NCI-H2196 (cell line): ENCODE measurements at regions not wholly inside any gene's neighbourhood (a gene's known extent, or its start where the extent isn't known, plus 50 kb on each side); places are given as distances from the start of the nearest gene placed in this dataset.

Source experiments
- DNase-seq: peaks from one replicate; lab custom pipeline; 2025; ENCODE audit not compliant: unreplicated experiment; lab: John Stamatoyannopoulos, UW

DNA sequence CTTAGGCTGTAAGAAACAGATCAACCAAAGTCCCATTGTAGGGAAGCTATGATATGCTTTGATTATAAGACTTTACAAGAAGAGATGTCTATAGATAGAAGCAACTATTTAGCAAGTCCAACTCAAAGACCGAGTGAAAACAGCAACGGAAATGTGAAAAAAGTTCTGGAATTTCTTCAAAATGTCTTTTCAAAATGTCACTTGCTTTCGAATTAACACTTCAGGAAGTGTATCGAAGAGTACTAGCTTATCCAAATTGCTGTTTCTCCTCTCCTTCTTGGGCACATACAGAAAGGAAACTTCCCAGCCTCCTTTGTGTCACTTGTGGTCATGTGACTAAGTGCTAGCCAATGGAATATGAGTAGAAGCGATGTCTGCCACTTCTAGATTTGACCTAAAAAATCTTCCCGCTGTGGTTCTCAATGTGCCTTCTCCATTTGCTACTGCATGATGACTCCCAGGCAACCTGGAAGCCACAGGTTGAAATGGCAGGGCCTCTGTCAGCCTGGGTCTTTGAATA, 89.9 kb downstream of the TSEN15 start:
- DNase-seq: no peak

DNA sequence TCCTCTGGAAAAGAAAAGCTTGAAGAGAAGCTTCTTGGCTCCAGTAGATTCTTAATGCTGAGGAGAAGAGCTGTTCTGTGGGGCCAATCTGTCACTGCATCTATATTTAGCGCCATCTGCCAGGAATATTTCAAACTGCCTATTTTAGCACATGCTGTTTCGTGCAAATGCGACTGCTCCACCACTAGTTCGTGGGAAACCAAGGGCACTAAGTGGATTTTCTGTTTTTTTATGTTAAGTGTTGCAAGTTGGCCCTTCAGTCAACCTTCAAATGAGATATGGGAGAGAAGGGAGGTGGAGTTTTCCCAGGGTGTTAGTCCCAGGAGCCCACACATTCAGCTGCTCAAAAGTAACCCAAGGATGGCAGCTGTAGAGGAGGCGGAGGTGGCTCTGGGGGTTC, 91.9 kb downstream of the TSEN15 start:
- DNase-seq: no peak

DNA sequence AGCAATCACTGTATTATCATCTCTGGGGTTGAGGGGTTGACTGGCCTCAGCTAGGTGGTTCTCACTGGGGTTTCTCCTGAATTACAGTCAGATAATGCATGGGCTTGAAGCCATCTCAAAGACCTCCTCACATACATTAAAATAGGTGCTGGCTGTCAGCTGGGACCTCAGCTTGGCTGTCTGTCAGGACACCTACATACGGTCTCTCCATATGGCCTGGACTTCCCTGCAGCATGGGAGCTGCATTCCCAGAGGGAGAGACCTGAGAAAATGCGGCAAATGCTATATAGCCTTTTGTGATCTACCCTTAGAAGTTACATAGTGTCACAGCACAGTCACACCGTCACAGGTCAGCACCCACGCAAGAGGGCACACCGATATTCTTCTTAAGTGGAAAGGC, 93.6 kb downstream of the TSEN15 start:
- no peak for DNase-seq

DNA sequence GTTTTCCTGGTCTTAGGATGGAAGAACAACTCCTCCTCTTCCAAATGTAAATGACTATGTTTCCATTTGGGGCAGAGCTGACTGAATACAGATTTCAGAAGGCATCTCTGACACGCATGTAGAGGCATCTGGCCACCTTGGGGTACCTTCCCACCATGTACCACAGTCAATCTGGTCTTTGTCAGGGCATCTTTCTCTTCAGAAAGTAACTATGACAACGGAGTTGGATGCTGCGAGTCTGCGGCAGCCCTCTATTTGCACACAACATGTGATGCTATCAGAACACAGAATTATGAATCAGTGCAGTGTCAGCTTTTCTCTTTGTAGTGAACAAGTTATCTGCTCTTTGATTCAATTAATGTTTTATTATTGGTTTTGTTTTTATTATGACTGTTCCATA, 94.7 kb downstream of the TSEN15 start:
- no peak for DNase-seq

DNA sequence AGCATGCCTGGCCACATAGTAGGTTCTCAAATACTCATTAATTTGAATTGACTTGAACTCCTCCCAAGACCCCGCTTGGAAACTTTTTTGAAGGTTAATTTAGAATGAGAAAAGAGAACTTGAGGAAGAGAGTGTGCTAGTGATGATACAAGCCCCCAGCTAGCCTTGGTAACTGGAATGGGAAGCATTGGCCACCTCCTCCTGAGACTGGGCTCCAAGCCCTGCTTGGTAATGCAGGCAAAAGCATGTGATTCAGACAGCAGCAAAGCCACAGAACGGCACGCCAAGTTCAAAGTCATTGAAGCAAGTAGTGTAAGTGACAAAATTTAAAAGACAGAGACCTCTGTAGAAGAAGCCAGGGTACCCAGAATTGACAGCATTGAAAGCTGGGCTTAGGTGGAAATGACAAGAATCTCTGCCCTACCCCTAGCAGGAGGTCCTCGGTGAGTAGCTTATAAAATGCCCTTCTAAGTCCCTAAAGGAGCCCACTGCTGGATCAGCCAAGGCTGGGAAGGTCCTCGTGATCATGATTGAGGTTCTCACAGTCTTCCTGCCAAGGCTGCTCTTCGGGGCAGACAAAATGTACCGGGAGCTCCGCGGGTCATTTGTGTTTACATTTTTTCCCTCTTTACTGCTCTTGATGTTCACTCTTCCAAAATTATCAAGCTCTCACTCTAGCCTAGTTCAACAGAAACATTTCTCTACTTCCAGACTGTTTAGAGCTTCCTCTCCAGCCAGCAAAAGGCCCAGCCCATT, 99.4 kb downstream of the TSEN15 start:
- DNase-seq: no peak

DNA sequence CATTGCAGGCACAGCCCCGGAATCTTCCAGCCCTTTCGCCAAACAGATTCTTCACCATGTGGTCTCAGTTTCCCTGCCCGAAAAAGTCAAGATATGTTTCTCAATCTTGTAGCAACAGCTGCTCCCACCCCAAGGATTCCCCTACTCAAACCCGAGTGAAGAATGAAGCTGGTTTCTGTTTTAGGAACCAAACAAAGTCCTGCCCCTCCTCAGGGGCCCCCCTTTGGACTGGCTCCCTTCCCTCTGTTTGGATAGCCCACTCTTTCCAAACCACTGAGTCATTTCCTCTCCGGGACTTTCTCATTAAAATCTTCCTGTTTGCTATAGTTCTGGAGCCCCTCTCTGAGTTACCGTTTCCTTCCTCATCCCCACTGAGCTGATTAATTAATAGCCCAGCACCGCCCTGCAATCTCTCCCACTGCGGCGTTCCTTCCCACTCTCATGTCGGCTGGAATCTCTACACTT, 100.9 kb downstream of the TSEN15 start:
- DNase-seq: no peak

DNA sequence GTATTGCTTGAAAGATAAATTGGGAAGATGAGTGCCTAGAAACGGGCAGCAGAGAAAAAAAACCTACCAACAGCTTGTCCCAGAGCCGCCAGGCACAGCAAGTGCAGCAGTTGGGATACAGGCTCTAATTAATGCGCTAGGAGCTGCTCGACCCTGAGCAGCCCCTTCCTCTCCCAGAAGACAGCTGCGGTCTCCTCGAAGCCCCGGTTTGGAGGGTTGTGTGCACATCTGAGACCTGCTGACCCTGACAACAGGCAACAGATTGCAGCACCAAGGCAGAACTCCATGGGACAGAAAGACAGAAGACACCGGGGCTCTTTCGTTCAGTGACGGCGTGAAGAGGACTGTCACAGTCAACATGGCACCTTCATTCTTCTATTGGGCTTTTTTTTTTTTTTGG, 101.4 kb downstream of the TSEN15 start:
- DNase-seq: no peak

DNA sequence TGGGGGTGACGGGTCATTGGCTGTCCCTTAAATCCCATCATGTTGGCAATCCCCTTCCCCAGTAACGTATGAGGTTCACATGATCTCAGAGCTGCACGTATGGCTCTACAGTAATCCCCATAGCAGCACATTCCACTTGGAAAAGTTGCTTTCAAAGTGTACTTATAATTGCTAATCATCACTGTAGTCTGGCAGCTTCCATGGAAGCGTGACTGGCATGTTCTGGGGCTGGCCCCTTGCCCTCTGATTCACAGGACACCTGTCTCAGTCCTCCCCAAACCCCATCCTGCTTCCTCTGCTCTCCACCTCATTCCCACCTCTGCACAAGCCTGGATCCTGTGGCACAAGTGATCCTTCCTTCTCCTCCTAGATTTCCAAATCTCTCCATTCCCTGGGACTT, 102.2 kb downstream of the TSEN15 start:
- no peak for DNase-seq

DNA sequence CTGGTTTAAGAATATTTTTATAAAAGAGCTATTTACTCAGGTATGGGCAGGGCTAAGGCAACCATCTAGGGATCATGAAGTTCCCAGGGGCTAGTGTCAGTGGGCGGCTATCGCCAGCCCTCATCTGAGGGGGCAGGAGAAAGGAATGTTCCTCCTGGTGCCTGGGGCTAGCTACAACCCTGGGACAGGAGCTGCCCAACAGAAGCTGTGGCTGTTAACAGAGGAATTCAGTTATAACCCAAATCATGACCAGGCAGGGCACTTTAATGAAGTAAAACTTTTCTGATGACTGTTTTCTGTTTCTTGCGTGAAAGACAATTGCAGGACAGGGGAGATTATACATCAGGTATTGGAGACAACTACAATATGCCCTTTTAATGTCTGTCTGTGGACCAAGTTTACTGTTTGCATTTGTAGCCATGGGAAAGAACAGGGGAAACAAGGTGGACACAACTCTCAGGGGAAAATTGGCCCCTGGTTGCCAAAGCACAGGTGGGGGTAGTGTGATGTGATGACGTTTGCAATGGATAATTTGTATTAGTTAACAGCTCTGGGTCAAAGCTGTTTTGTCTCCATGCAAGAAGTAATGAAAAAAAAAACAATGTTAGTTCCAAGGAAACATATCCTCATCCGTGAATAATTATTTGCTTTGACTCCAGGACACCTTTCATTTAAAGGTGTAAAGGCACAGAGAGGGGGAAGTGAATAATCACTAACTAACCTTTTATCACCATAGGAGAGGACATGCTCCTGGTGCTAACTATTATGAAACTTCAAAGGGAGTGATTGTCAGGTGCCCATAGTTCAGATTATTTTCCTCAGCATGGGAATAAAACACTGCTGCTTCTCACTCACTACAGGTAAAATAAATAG, 105.2 kb downstream of the TSEN15 start:
- DNase-seq: no peak

DNA sequence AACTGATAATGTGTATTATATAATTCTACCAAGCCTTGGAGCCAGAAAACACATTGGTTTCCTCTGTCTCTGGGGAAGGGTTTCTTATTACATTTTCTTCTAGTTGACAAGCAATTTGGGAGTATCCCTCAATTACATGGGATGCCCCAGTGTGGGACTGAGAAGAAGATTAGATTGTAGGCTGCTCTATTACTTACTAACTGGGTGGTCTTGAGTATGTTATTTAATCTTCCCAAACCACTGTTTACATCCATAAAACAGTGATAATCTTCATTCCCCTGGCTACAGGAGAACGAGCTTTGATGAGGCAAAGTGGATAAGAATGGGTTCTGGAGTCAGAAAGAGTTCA, 105.8 kb downstream of the TSEN15 start:
- DNase-seq: no peak

DNA sequence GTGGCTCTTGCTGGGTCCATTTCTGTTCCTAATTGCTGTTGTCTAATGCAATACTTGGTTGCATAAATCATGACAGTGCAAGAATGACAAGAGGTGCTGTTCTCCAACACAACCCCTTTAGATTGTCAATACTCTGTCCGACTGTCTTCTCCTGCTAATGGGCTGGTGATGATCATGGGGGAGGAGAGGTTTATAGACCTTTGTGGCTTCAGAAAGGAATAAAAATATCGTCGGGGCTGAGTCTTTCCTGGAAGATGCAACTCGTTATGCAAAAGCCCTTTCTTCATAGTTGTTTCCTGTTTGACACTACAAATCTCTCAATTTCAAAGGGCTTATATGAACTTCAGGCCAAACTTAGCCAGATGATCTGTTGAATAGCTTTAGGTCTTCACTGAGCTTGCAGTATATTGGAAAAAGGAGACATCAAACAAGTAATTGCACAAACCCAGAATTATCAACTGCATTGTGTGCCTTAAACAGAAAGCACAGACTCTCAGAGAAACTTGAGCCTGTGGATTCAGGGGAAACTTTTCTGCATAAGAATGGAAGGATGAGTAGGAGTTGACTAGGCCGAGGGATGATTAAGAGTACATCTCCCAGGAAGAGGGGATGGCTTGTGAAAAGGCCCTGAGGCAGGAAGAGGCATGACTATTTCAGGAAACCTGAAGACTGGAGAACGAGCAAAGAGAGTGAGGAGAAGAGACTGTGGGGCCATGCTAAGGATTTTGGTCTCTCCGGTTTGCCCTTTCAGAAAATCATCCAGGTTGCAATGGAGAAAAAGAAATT, 107.6 kb downstream of the TSEN15 start:
- DNase-seq: no peak

DNA sequence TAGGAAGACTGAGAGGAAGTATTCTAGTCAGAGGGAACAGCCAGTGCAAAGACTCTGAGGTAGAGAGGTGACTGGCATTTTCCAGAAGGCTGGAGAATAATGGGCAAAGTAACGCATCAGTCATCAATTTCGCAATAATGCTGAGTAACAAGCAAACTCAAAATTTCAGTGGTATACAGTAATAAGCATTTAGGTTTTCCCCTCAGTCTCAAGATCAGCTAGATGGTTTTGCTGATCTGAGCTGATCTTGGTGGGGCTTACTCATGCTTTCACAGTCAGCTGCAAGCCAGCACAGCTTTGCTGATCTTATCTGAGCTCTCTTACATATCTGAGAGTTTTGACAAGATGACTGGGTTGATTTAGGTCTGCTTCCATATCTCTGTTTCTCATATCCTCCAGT, 108.7 kb downstream of the TSEN15 start:
- no peak for DNase-seq

DNA sequence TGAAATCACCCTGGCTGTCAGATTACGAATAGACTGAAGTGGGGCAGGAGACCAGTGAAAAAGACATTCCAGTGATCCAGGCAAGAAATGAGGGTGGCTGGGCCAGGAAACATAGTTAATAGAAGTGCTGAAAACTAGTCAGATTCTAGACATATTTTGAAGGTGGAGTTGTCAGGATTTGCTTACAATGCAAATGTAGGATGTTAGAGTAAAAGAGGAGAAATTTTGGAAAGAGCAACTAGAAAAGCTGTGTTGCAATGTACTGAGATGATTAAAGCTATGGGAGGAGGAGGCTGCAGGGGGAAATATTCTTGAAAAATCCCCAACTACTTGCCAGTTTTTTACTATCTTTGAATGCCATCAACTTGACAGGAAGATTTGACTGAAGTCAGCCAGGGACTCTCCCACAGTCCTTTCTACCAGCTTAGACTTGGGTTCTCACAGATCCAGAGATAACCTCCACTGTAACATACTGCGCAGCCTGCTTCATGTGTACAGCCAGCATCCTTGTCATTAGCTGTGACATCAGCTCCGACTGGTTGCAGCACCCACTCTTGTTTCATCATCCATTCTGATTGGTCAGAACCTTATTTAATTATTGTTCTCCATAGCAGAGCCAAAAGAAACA, 109.7 kb downstream of the TSEN15 start:
- no peak for DNase-seq

DNA sequence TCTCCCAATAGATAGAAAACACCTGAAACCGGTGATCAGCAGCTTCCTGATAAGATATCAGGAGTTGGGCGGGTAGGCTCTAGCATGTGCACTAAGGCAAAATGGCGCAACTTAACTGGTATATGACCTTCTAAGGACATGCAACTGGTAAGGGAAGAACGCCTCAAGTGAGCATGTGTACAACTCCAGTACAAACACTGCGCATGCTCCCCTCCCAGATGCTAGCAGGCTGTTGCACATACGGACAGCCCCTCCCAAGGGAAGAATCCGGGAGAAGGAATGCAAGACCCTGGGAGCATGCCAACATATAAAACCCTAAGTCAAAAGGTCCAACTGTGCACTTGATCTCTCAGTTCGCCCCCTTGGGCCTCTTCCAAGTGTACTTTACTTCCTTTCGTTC, 110.8 kb downstream of the TSEN15 start:
- DNase-seq: no peak

DNA sequence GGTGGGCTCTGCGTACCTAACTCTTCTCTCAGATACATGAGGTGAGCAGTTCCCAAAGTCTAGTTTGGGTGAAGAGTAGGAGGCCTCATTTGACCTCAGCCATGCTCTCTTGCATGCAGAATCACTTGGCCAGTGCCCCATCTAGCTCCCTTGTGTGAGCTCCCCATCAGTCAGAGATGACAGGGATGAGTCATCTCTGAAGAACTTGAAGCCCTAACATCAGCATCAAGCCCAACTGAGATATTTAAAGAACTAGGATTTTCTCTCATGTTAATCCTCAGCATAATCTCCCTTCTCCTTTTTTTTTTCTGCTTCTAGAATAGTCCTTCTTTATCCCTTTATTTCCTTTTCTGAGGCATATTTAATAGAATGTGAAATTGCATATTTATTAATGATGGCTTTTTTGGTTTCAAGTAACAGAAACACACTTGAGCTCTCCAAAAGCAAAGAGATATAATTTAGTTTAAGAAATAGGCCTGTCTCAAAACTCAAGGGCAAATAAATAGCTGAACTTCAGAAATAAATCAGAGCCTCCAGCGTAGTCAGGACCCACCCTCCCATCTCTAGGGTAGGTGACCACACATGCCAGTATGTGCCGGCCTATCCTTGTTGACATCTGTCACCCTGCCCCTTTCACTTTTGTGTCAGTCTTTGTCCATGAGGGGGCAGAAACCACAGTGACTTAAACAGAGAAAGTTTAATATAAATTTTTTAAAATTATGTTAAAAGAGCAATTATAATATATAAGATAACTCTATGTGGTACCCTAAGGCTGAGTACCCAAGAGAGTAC, 112.3 kb downstream of the TSEN15 start:
- no peak for DNase-seq

DNA sequence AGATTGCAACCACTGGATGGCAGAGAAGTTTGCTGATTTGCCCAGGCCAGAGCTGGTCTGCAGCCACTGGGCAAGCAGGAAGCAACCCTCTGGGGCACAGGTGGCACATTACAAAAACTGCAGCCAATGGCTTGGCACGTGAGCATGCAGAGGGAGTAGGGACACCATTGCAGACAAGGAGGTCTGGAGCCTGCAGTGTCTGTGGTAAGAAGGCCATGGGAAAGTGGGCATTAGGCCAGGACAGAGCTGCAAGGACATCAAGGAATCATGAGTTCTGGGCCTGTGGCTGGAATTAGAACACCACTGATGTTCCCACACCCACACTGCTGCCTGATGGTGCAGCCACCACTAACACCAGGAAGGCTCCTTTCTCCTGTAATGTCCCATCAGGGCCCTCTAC, 113.0 kb downstream of the TSEN15 start:
- no peak for DNase-seq

DNA sequence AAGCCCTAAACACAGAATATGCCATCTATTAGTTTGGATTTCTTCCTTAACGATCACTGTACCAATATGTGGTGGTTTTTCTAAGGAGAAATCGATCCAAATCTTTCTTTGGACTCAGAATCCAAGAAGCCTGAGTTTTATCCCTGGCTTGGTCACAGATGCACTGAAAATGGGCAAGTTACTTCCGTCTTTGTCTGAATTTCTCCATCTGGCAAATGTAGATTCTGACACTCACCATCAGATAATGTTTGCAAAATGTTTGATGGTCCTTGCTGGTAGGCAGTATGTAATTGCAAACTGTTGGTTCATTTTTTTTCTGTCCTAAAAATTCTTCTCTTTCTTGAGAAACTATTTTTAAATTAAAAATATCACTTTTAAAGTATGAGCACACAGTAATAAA, 115.0 kb downstream of the TSEN15 start:
- DNase-seq: no peak

DNA sequence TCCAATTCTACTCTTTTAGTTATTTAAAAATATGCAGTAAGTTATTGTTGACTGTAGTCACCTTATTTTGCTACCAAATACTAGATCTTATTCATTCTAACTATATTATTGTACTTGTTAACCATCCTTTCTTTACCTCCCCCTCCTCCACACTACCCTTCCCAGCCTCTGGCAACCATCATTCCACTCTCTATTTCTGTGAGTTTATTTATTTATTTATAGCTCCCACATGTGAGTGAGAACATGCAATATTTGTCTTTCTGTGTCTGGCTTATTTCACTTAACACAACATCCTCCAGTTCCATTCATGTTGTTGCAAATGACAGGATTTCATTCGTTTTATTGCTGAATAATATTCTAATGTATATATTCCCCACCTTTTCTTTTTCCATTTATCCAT, 115.8 kb downstream of the TSEN15 start:
- DNase-seq: no peak

DNA sequence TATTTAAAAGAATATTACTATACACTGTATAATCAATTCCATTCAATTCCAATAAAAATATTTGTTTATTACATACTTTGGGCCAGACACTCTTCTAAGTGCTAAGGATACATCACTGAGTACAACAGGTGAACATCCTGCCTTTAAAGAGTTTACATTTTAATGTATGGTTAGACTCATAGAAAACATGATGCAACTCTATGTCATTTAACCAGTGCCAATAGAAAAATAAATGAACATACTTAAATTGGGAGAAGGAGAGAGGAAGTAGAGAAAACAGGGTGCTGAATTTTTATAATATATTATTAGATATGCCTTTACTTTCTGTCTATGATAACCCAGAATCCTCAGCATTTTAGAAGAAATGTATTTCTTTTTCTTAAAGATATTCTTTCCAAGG, 119.2 kb downstream of the TSEN15 start:
- DNase-seq: no peak

DNA sequence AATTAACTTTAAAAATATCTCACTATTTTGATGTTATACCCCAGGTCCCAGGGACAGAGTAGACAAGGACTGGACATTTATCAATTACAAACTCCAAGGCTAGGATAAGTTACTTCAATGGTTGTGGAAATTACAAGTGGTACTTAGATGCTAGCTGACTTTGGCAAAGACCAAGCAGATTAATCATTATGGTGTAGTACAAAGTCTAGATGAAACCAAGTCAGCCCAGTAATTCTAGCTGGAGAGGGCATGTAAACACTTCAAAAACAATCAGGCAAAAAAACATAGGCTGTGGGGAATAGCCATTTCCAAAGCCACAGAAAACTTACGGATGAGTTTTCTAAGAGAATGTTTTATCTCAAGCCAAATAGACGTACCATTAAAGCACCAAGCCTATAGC, 124.5 kb downstream of the TSEN15 start:
- DNase-seq: no peak
